Activated CD8-positive, alpha-beta memory T cell treated with anti-CD3 and anti-CD28 coated beads, Interleukin-2, amount 50 U/mL, for 48 hours (primary cell): ENCODE measurements at regions not wholly inside any gene's neighbourhood (a gene's known extent, or its start where the extent isn't known, plus 50 kb on each side); places are given as distances from the start of the nearest gene placed in this dataset.
"Not testable (repeated sequence)": the region's sequence is repeated elsewhere in the genome, so short reads cannot be mapped to it uniquely, and the experiment has no call there.

Experiments
- DNase-seq: peaks from one replicate; pipeline ENCODE4 v3.0.0-alpha.2; 2020

GRCh38 chr20:22052025-22052650 lies 346.7 kb downstream of the PAX1 start:
- no peak for DNase-seq

- DNase-seq: not testable (repeated sequence)
Measured at GRCh38 chr20:22045956-22046507, 340.6 kb downstream of the PAX1 start.

GRCh38 chr20:22027423-22027822 lies 322.0 kb downstream of the PAX1 start:
- DNase-seq: no peak

GRCh38 chr20:22020201-22020600 lies 314.7 kb downstream of the PAX1 start:
- no peak for DNase-seq

- no peak for DNase-seq
Measured at GRCh38 chr20:22008456-22008855, 303.0 kb downstream of the PAX1 start.

- no peak for DNase-seq
Measured at GRCh38 chr20:22006306-22006705, 300.8 kb downstream of the PAX1 start.

- DNase-seq: no peak
Measured at GRCh38 chr20:22005535-22005934, 300.1 kb downstream of the PAX1 start.

- DNase-seq: no peak
Measured at GRCh38 chr20:22004946-22005345, 299.5 kb downstream of the PAX1 start.

GRCh38 chr20:22003680-22004079 lies 298.2 kb downstream of the PAX1 start:
- DNase-seq: no peak

GRCh38 chr20:22001886-22002285 lies 296.4 kb downstream of the PAX1 start:
- no peak for DNase-seq

GRCh38 chr20:21995461-21995860 lies 290.0 kb downstream of the PAX1 start:
- no peak for DNase-seq

GRCh38 chr20:21994203-21994602 lies 288.7 kb downstream of the PAX1 start:
- no peak for DNase-seq

- DNase-seq: no peak
Measured at GRCh38 chr20:21982559-21982958, 277.1 kb downstream of the PAX1 start.

GRCh38 chr20:21981597-21982344 lies 276.3 kb downstream of the PAX1 start:
- no peak for DNase-seq

GRCh38 chr20:21981179-21981578 lies 275.7 kb downstream of the PAX1 start:
- no peak for DNase-seq

GRCh38 chr20:21971436-21971835 lies 266.0 kb downstream of the PAX1 start:
- DNase-seq: no peak

- no peak for DNase-seq
Measured at GRCh38 chr20:21968486-21968885, 263.0 kb downstream of the PAX1 start.

- no peak for DNase-seq
Measured at GRCh38 chr20:21967481-21967880, 262.0 kb downstream of the PAX1 start.

GRCh38 chr20:21956591-21956990 lies 251.1 kb downstream of the PAX1 start:
- DNase-seq: no peak

- no peak for DNase-seq
Measured at GRCh38 chr20:21947406-21947805, 241.9 kb downstream of the PAX1 start.

- DNase-seq: no peak
Measured at GRCh38 chr20:21944227-21944626, 238.8 kb downstream of the PAX1 start.

GRCh38 chr20:21941941-21942805 lies 236.7 kb downstream of the PAX1 start:
- DNase-seq: no peak

GRCh38 chr20:21936720-21937380 lies 231.4 kb downstream of the PAX1 start:
- no peak for DNase-seq
